Activated CD8-positive, alpha-beta memory T cell treated with anti-CD3 and anti-CD28 coated beads for 36 hours (primary cell): ENCODE measurements at regions not wholly inside any gene's neighbourhood (a gene's known extent, or its start where the extent isn't known, plus 50 kb on each side); places are given as distances from the start of the nearest gene placed in this dataset.
"Not testable (repeated sequence)": the region's sequence is repeated elsewhere in the genome, so short reads cannot be mapped to it uniquely, and the experiment has no call there.

Source experiments
- CTCF ChIA-PET: fragments of 350-600 bp; sonication (Branson Sonifier 250); formaldehyde crosslinking; loops from one replicate; lab custom pipeline; 2021; ENCODE audit warnings: antibody characterized with exemption; lab: Charles Lee
- POLR2A ChIA-PET: fragments of 350-600 bp; sonication (Branson Sonifier 250); formaldehyde crosslinking; loops from one replicate; lab custom pipeline; 2021; ENCODE audit warnings: antibody characterized with exemption; lab: Charles Lee

DNA sequence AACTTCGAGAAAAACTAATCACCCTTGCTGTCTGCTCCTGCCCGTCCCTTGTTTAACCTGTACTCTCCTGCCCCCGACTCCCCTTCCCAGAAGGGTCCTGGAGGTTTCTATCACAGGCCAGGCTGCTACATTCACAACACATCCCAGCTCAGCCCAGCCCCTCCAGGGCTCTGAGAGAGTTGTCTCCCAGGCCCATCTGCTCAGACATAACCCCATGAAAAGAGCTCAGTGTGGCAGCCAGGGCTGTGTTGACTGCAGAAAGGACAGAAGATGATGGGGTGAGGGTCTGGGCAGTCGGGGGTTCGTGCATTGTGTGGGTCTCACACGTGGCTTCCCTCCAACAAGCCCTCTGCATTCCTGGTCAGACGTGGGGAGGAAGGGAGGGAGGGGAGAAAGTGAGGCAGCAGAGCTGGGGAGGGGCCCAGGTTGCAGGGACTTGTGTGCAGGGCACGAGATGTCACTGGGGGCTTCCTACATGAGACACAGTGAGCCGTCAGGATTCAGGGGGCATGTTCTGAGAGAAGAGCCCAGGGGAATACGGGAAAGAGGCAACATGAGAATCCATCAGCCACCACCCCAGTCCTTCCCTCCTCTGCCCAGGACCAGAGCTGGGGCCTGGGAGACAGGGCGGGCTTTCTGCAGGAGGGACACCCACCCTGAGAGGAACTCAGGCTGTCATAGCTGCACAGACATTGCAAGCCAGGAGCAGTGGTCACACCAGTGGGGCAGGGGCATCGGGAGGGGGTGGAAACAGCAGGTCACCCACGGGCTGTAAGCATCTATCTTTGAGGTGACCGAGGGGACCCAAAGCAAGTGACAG lies 372.9 kb downstream of the PREX1 start:
- ChIA-PET CTCF (no interaction called here), POLR2A (no interaction called here)

DNA sequence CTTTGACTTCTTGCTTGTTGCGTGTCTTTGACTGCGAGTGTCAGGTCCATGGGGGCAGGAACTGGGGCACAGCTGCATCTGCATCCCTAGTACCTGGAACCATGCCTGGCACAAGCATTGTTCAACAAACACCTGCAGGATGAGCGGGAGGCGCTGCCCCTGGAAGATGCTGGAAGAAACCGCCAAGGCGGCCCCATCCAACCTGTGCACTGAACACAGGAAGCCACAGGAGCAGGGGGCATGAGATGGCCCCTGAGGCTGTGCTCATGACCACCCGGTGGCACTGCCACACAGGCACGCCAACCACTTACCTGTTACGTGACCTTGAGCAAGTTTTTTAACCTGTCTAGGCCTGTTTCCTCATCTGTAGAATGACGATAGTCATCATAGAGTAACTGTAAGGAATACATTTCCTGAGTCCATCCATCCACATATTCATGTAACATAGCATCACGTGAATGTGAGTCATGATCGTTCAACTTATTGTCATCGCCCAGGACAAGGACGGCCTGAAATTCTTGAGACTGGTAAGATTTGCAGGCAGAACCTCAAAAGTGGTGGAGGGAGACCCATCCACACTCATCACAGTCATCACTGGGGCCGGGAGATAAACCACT lies 374.2 kb downstream of the PREX1 start:
- CTCF ChIA-PET: no interaction called here
- POLR2A ChIA-PET: no interaction called here

DNA sequence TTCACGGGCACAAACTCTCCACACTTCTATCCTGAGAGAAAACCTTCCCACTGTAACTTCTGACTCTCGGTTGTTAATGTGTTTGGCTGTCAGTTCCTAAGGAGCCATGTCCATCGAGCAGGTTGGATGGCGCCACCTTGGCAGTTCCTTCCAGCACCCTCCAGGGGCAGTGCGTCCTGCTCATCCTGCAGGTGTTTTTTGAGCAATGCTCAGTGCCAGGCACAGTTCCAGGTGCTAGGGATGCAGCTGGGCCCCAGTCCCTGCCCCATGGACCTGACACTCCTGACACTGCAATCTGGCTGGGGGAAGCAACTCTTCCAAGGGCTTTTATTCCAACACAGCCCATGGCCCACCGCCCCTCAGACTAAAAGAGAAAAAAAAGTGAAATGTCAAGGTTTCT lies 376.4 kb downstream of the PREX1 start:
- ChIA-PET POLR2A (no interaction called here), CTCF (no interaction called here)

DNA sequence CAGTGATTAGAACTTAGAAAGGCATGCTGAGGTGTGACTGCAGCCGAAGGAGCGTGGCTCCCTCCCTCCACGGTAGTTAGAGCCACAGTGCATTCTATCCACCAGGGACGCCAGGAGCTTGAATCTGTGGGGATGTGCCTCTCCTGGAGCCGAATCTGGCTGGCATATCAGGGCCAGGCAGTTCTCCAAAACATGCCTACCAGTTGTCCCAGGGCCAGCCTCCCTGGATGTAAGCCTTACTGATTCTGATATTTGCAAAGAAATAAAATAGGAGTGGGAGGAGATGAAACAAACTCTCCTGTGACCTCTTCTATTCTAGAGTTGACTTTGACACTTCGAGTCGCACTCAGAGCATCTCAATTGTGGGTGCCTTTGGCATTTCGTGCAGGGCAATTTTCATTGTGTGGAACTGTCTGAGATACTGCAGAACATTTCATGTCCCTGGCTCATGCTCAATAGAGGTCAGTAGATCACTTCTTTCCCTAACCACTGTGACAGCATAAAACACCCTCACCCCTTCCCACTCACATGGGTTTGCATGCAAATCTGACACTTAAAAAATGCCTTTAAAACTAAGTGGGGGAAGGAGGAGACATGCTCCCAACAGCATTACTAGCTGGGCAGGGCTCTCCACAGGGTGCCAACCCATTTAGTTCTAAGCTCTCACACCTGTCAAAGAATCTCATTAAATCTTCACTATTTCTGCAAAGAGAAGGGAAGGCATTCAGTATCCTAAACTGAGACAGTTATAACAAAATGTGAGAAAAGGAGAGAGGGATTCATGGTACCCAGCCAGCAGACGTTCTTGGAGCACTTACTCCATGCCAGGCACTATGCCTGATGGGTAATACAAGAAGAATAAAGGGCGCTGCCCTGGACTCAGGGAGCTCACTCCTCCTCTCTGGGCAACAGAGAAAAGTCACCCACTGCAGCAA lies 378.9 kb downstream of the PREX1 start:
- ChIA-PET CTCF (no interaction called here), POLR2A (no interaction called here)

DNA sequence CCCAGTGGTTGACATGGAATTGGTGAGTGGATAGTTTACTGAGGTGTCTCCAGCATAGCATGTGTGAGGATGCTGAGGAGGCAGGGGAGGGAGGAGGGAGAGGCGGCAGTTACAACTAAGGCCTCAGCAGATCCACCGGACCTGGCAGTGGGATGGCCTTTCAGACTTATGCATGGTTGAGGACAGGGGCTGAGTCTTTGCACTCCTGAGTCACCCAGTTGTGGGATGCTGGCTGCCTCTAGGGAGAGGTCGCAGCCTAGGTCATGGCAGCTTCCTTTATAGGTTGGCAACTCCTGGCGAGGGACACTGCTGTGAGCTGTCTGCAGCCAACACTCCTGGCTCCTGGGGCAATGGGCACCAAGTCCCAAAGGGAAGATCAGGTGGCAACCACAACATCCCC lies 380.3 kb downstream of the PREX1 start:
- ChIA-PET POLR2A (no interaction called here), CTCF (no interaction called here)

DNA sequence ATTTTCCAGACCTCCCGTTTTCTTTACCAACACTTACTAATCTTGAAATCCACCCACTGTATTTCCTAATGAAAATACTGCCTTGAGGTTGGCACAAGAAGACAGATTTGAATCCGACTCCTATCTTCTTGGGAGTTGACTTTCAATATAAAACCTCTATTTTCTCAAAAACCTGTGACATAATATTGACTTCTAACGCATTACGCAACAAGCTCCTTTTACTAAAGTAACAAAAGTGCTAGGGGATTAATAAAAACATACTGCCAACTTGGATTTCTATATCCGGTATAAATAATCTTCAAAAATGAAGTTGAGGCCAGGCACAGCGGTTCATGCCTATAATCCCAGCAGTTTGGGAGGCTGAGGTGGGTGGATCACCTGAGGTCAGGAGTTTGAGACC lies 382.0 kb downstream of the PREX1 start:
- CTCF ChIA-PET: no interaction called here
- POLR2A ChIA-PET: no interaction called here

DNA sequence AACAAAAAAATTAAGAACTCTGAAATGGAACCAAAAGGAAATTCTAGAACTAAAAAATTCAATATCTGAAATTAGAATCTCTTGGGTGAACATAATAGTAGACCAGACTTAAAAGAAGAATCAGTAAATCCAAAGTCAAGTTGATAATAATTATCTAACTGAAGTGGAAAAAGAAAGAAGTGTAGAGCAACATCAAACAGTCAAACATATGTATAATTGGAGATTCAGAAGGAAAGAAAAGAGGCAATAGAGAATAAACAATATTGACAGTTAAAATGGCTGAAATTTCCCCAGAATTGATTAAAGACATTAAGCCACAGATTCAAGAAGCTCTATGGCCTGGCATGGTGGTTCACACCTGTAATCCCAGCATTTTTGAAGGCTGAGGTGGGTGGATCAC lies 383.6 kb downstream of the PREX1 start:
- CTCF ChIA-PET: no interaction called here
- POLR2A ChIA-PET: no interaction called here

DNA sequence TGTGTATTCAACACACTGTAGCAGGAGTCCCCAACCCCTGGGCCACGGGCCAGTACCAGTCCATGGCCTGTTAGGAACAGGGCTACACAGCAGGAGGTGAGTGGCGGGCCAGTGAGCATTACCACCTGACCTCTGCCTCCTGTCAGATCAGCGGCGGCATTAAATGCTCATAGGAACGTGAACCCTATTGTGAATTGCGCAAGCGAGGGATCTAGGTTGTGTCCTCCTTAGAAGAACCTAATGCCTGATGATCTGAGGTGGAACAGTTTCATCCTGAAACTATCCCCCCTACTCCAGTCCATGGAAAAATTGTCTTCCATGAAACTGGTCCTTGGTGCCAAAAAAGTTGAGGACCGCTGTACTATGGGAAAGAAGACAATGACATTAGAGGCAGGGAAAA lies 386.9 kb downstream of the PREX1 start:
- CTCF ChIA-PET: no interaction called here
- POLR2A ChIA-PET: no interaction called here

DNA sequence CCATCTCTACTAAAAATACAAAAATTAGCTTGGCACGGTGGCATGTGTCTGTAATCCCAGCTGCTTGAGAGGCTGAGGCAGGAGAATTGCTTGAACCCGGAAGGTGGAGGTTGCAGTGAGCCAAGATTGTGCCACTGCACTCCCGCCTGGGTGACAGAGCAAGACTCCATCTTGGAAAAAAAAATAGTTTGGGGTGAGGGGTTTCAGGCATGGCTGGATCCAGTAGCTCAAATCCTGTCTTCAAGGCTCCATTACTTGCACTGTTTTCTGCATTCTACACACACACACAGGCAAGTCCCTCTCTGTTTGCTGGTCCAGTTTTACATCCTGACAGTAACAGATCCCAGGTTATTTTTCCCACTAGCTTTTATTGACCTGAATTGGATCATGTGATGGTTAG lies 387.5 kb downstream of the PREX1 start:
- POLR2A ChIA-PET, CTCF ChIA-PET: not testable (repeated sequence)

DNA sequence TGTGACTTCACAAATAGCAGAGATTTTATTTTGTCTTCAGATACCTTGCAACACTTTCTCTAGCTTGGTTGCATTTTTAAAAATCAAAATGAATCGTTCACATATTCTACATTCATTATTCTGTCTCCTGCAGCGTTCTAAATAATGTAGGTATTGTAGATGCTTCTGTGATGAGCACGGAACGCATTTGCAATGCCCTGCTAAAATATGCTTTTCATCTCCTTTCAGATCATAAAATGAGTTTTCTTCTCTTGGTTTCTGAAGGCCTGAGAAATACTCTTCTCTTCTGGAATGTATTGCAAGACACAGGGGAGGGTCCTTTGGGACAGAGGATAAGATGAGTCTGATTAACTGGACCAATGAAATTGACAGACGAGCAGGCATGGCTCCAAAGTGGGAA lies 390.7 kb downstream of the PREX1 start:
- CTCF ChIA-PET: no interaction called here
- POLR2A ChIA-PET: no interaction called here

DNA sequence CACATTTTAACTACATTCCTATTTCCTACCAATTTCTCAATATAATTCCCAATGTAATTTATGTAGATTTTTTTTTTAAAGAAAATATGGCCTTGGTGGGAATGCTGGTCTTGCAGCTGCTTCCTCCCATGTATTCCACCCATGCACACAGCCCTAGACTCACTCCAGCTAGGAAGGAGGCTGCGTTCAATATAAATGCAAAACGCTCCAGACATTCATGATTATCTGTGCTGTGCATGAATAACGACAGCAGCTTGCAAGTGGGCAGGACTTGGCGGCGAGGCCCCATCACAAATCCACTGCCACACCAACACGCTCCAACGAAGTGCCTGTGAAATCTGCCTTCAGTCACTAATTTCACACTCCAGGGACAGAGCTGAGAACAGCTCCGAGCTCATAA lies 391.2 kb downstream of the PREX1 start:
- POLR2A ChIA-PET, CTCF ChIA-PET: not testable (repeated sequence)

DNA sequence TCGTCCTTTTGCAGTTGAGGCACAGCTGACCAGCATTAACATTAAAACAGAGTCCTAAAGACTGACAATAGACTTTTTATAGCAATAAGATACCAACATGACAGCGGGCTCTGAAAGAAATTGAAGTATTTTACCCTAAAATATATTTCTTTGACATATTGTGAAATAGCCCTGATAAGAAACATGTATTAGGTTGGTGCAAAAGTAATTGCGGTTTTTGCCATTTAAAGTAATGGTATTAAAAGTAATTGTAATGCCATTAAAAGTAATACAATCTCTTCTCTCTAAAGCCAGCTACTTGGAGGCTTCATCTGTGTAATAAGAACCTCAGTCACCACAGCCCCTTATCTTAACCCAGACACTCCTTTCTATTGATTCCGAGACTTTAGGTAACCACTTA lies 394.6 kb downstream of the PREX1 start:
- CTCF ChIA-PET: no interaction called here
- POLR2A ChIA-PET: no interaction called here

DNA sequence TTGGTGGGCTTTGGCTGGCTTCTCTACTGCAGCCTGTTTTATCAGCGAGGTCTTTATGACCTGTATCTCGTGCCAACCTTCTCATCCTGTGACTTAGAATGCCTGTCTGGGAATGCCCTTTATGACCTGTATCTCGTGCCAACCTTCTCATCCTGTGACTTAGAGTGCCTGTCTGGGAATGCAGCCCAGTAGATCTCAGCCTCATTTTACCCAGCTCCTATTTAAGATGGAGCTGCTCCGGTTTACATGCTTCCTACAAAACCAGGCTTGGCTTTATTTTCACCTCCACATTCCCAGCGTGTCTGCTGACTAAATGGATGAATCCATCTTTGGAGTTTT lies 395.3 kb downstream of the PREX1 start:
- POLR2A ChIA-PET: no interaction called here
- CTCF ChIA-PET: no interaction called here

DNA sequence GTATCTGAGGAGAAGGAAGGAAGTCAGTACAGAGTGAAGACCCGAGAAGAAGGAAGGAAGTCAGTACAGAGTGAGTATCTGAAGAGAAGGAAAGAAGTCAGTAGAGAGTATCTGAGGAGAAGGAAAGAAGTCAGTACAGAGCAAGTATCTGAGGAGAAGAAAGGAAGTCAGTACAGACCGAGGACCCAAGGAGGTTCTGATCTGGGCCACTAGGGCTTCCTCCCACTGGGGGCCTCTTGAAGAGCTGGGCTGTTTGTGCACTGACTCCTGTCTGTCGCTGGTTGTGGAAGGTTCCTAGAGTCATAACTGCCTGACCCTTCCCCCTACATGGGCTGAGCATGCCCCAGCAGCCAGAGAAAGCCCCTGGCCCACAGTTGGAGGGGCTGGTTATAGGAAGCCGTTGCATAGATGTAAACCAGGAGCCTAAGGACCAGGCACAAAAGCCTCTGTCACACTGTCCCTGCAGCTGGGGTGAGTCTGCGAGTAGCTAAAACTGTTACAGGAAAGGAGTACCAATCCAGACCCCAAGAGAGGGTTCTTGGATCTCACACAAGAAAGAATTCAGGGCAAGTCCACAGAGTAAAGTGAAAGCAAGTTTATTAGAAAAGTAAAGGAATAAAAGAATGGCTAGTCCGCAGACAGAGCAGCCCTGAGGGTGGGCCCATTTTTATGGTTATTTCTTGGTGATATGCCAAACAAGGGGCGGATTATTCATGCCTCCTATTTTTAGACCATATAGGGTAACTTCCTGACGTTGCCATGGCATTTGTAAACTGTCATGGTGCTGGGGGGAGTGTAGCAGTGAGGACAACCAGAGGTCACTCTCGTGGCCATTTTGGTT lies 395.9 kb downstream of the PREX1 start:
- ChIA-PET POLR2A (no interaction called here), CTCF (no interaction called here)

DNA sequence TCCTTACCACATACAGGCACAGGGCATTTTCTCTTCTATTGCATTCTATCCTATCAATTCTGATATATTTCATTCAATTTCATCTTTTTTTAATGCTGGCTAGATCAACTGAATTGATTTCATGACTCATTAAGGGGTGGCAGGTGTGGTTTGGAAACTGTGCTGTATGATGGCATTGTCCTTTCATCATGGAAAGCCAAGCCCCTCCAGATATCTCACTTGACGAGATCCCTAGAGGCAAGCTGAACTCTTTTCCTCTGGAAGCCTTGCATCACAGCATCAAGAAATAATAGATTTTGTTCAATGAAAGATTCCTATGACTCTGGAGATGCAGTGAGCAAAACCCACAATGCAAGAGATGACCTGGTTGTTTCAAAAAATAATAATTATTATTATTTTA lies 401.2 kb downstream of the PREX1 start:
- CTCF ChIA-PET: no interaction called here
- POLR2A ChIA-PET: no interaction called here

DNA sequence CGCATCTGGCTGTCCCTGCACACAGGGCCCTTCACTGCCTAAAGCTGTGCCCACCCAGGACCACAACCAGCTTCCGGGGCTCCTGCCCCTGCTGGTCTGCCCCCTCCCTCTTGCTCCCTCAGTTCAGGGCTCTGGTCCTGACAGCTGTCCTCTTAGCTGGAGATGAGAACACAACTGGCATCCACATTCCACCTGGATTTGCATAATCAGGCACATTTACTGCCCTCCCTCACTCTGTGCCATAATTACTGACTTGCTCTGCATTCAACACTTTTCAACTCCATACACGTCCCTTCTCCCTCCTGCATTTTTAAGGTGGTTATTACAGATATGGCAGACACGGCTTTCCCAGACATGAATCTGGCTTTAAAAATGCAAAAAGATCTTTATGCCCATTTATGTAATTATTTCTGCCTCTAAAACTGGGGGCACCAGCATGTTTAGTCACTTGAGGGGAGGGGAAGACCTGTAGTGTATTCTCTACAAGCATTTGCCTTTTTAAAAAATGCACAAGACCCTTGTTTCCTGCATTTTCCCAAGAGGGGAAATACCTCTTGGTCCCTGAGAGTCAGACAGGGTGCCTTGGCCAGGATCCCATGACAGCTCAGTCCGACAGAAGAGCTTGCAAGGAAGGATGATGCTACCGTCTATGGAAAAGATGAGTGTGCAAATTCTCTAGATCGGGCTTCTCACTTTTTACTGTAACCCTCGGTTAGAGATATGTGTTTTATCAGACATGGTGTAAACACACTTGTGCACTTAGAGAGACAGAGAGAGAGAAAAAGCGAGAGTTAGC lies 401.8 kb downstream of the PREX1 start:
- ChIA-PET CTCF (no interaction called here), POLR2A (no interaction called here)

DNA sequence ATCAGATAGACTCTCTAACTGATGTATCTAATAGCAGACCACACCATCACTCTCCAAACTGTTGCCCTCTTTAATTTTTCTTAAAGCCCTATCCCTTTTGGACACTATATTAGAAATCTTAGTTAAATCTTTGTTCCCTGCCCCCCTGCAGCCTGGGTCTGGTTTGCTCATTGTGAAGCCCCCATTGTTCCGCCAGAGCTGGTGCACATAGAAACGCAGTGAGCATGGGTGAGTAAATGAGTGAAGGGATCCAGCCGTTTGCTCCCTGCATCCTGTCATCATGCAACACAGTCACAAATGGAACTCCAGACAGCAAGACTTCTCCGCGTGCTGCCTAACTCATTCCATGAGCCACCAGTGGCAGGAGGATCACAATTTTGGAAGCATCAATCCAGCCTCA lies 402.5 kb downstream of the PREX1 start:
- ChIA-PET POLR2A (interaction anchor here (0.7 kb wide), 1 partner anchor 15 kb away, joined by 3 read pairs; no protein-coding TSS in a partner anchor), CTCF (no interaction called here)

DNA sequence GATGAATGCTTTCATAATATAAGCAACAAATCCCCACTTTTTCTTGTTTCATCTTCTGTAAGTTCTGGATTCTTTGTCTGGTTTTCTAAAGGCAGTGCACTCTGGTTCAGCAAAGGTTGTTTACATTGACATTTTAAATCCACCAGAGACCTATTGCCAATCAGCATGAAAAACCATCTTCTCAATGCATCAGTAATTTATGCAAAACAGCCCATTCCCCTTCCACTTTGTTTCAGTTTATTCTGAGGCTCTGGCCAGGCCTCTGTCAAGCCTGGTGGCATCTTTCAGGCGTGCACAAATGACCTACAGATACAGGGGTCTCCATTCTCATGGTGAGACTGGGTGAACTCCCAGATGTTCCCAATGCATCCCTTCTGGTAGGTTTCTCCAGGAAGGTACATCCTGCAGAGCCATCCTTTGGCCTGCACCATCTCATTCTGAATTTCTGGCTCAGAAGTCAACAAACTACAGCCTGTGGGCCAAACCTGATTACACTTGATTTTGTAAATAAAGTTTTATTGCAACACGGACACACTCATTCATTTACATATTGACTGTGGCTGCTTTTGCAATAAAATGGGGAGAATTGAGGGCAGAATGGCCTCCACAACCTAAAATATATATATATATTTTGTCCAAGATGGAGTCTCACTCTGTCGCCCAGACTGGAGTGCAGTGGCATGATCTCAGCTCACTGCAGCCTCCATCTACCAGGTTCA lies 405.4 kb downstream of the PREX1 start:
- CTCF ChIA-PET: no interaction called here

More for the DNA sequence above, 405.4 kb downstream of the PREX1 start:
- POLR2A ChIA-PET: no interaction called here
